Embryonic facial prominence (tissue), 1 donor: ENCODE measurements at regions not wholly inside any gene's neighbourhood (a gene's known extent, or its start where the extent isn't known, plus 50 kb on each side); places are given as distances from the start of the nearest gene placed in this dataset.
"Not testable (repeated sequence)": the region's sequence is repeated elsewhere in the genome, so short reads cannot be mapped to it uniquely, and the experiment has no call there.

Experiments used
- DNase-seq: peaks from one replicate; pipeline ENCODE4 v3.0.0-alpha.2; 2016; ENCODE audit errors: extremely low spot score

DNA sequence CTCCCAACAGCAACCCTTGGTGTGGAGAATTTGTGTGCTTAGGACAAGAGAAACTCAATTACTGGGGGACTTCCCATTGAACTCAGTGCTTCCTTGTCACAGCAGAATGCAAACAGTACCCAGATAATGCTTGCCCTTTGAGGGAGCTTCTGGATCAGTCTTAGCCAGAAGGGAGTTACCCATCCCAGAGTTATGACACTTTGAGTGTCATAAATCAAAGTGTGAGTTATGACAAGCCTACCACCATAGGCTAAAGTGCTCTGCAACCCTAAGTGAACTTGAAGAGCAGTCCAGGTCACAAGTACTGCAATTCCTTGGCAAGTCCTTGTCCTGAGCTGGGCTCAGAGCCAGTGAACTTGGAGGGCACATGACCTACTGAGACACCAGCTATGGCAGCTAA is 1513.9 kb upstream of the PCDH10 start:
- no peak for DNase-seq

GRCh38 chr4:131638781-131639180 is 1510.3 kb upstream of the PCDH10 start:
- DNase-seq: no peak

DNA sequence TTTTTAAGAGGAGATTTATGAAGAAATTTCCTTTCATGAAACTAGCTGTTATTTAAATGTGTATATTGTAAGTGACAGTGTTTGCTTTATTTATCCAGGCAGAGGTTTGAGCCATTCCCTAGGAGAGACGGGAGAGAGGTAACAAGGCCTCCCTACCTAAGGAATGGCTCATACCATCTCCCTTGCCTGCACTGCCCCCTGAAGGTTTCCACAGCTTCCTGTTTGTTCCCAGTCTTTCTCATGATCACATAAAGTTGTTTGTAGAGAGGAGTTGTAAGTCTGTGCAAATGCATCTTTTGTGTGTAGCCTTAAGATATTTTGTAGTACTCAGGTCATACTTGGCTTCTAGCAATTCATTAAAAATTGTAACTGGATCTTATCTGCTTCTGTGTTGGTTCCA is 1504.5 kb upstream of the PCDH10 start:
- no peak for DNase-seq

DNA sequence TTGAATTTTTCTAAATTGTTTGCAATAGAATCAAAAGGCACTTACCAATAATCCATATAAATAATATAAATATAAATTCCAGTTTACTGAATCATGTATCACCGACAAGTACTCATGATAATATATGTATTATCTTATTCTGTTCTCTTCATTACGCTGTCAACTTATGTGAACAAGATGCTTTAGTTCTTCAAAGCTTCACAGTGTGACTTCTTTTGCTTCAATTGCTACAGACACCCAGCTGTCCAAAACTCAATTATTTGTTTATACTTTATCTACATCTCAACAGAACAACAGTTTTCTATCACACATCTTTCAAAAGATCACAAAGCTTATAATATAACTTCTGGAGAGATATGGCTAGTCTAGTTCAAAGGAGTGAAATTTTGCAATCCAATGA is 1499.9 kb upstream of the PCDH10 start:
- DNase-seq: no peak

DNA sequence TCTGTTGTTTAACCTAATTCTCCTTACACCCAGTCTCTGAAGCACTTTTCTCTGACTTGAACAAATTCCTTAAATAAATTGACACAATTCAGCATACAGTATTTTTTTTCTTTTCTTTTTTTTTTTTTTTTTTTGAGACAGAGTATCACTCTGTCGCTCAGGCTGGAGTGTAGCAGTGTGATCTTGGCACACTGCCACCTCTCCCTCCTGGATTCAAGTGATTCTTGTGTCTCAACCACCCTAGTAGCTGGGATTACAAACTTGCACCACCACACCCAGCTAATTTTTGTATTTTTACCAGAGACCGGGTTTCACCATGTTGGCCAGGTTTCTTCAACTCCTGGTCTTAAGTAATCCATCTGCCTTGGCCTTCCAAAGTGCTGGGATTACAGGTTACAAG is 1498.1 kb upstream of the PCDH10 start:
- DNase-seq: no peak

DNA sequence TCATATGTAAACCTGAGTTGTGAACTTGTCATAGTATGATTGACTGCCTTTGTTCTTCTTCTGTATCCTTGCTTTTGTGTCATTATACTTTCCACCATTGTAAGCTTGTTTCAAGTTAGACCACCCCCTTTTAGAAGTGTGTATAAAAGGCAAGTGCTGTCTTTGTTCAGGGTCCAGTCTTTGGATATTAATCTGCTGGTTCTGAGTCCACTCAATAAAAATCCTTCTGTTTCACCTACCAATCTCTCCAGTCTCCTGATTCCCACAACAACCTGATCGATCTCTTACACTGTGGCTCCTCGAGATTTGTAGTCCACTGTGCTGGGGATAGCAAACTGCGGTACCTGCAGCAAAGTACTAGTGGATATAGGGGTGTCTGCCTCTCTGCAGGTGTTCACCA is 1465.8 kb upstream of the PCDH10 start:
- DNase-seq: not testable (repeated sequence)

GRCh38 chr4:131721883-131722282 is 1427.2 kb upstream of the PCDH10 start:
- no peak for DNase-seq

DNA sequence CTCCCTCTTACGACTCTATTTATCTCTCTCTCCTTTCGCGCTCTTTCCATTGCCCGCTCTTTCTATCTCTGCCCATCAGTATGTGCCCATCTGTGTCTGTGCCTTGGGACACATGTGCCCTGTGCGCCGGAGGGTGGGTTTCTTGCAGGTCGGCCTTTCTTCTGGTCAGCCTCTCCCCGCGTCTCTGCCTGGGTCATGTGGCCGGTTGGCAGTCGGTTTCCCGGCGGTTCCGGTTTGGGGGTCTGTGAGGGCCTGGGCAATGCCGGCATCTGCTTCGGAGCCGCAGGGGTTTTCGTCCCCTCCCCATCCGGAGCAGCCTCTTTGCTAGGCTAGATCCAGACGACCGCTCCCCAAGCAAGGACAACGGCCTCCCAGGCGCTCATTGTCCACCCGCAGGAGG is 1426.0 kb upstream of the PCDH10 start:
- not testable (repeated sequence) for DNase-seq

DNA sequence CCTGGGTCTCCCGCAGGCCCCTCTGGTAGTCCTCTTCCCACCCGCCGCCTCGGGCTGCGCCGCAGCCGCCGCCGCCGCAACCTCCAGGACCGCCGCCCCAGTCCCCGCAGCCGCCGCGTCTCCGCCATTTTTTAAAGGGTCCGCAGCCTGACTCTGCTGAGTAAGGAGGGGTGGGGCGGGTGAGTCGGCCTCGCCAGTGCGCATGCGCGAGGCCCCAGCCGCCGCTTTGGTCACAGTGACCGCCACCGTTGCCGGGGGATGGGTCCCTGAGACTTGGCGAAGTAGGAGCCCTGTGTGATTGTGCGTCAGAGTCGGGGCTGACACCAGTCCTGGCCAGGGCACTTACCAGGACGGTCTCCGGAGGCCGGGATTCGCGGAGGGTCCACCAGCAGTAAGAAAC is 1424.2 kb upstream of the PCDH10 start:
- DNase-seq: not testable (repeated sequence)

DNA sequence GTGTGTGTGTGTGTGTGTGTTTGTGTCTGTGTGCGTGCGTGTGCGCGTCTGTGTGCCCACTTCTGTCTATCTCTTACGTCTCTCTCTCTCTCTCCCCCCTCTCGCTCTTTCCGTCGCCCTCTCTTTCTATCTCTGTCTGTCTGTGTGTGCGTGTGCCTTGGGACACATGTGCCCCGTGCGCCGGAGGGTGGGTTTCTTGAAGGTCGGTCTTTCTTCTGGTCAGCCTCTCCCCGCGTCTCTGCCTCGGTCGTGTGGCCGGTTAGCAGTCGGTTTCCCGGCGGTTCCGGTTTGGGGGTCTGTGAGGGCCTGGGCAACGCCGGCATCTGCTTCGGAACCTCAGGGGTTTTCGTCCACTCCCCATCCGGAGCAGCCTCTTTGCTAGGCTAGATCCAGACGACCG is 1423.6 kb upstream of the PCDH10 start:
- not testable (repeated sequence) for DNase-seq

DNA sequence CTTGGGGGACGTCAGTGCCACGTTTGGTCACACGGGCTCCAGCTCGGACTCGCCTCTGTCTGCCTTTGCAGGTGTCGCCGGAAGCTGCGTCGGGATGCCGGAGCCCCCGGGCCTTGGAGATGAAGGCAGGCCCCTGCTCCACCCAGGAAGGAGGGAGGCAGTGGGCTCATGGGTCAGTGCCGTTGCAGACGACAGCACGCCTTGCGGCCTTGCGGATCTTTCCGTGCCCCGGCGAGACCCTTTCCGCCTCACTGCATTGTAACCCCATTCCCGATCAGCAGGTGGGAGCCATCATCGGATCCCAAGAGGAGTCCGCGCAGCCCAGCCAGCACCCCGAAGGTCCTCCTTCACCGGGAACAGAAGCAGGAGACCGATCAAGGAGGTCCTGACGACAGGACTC is 1422.2 kb upstream of the PCDH10 start:
- DNase-seq: not testable (repeated sequence)

DNA sequence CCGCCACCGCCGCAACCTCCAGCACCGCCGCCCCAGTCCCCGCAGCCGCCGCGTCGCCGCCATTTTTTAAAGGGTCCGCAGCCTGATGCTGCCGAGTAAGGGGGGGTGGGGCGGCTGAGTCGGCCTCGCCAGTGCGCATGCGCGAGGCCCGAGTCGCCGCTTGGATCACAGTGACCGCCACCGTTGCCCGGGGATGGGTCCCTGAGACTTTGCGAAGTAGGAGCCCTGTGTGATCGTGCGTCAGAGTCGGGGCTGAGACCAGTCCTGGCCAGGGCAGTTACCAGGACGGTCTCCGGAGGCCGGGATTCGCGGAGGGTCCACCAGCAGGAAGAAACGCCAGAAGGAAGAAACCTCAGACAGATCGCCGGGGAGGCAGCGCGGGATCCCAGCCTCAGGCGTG is 1421.7 kb upstream of the PCDH10 start:
- DNase-seq: not testable (repeated sequence)

DNA sequence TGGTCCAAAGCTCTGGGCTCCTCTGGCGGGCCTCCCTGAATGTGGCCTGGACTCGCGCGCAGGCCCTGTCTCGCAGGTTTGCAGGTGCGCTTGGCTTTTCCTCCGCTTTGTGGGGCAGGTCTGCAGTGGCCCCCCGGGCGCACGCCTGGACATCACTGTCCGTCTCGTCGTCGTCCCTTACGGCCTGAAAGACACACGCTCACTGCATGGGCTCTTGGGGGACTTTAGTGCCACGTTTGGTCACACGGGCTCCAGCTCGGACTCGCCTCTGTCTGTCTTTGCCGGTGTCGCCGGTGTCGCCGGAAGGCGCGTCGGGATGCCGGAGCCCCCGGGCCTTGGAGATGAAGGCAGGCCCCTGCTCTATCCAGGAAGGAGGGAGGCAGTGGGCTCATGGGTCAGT is 1419.9 kb upstream of the PCDH10 start:
- DNase-seq: not testable (repeated sequence)

DNA sequence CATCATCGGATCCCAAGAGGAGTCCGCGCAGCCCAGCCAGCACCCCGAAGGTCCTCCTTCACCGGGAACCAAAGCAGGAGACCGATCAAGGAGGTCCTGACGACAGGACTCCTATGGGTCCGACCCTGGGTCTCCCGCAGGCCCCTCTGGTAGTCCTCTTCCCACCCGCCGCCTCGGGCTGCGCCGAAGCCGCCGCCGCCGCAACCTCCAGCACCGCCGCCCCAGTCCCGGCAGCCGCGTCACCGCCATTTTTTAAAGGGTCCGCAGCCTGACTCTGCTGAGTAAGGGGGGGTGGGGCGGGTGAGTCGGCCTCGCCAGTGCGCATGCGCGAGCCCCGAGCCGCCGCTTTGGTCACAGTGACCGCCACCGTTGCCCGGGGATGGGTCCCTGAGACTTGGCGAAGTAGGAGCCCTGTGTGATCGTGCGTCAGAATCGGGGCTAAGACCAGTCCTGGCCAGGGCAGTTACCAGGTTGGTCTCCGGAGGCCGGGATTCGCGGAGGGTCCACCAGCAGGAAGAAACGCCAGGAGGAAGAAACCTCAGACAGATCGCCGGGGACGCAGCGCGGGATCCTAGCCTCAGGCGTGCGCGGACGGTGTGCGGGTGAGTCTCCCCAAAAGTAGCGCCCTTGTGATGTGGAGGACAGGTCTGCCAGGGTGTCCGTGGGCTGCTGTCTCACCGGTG is 1419.2 kb upstream of the PCDH10 start:
- not testable (repeated sequence) for DNase-seq

GRCh38 chr4:131730574-131730973 is 1418.5 kb upstream of the PCDH10 start:
- not testable (repeated sequence) for DNase-seq

GRCh38 chr4:131732034-131732630 is 1417.0 kb upstream of the PCDH10 start:
- not testable (repeated sequence) for DNase-seq

DNA sequence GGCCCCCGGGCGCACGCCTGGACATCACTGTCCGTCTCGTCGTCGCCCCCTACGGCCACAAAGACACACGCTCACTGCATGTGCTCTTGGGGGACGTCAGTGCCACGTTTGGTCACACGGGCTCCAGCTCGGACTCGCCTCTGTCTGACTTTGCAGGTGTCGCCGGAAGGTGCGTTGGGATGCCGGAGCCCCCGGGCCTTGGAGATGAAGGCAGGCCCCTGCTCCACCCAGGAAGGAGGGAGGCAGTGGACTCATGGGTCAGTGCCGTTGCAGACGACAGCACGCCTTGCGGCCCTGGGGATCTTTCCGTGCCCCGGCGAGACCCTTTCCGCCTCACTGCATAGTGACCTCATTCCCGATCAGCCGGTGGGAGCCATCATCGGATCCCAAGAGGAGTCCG is 1414.8 kb upstream of the PCDH10 start:
- not testable (repeated sequence) for DNase-seq

- DNase-seq: not testable (repeated sequence)
Measured at GRCh38 chr4:131734851-131735385, 1414.2 kb upstream of the PCDH10 start.

- DNase-seq: not testable (repeated sequence)
Measured at GRCh38 chr4:131738991-131739390, 1410.1 kb upstream of the PCDH10 start.

DNA sequence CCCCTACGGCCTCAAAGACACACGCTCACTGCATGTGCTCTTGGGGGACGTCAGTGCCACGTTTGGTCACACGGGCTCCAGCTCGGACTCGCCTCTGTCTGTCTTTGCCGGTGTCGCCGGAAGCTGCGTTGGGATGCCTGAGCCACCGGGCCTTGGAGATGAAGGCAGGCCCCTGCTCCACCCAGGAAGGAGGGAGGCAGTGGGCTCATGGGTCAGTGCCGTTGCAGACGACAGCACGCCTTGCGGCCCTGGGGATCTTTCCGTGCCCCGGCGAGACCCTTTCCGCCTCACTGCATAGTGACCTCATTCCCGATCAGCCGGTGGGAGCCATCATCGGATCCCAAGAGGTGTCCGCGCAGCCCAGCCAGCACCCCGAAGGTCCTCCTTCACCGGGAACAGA is 1407.3 kb upstream of the PCDH10 start:
- DNase-seq: not testable (repeated sequence)

DNA sequence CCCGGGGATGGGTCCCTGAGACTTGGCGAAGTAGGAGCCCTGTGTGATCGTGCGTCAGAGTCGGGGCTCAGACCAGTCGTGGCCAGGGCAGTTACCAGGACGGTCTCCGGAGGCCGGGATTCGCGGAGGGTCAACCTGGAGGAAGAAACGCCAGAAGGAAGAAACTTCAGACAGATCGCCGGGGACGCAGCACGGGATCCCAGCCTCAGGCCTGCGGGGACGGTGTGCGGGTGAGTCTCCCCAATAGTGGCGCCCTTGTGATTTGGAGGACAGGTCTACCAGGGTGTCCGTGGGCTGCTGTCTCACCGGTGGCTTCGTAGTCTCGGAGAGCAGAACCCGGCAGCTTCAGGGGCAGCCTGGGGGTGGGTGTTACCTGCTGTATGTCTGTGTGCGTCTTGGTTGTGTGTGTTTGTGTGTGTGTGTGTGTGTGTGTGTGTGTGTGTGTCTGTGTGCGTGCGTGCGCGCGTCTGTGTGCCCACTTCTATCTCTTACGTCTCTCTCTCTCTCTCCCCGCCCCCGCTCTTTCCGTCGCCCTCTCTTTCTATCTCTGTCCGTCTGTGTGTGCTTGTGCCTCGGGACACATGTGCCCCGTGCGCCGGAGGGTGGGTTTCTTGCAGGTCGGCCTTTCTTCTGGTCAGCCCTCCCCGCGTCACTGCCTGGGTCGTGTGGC is 1406.4 kb upstream of the PCDH10 start:
- DNase-seq: not testable (repeated sequence)

DNA sequence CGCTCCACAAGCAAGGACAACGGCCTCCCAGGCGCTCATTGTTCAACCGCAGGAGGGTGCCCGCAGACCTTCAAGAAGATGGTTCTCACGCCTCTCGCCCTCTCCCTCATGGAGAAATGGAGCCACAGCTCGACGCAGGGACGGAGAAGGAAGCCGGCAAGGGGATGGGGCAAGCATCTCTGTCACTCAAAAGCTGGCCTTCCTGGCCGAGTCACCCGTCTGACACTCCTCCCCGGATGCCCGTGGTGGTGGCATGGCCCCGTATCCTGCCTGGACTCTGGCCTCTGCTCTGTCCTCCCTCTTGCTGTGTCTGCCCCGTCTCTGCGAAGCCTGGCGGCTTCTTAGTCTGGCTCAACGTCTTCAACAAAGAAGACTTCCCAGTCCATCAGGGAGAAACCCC is 1405.7 kb upstream of the PCDH10 start:
- DNase-seq: not testable (repeated sequence)

DNA sequence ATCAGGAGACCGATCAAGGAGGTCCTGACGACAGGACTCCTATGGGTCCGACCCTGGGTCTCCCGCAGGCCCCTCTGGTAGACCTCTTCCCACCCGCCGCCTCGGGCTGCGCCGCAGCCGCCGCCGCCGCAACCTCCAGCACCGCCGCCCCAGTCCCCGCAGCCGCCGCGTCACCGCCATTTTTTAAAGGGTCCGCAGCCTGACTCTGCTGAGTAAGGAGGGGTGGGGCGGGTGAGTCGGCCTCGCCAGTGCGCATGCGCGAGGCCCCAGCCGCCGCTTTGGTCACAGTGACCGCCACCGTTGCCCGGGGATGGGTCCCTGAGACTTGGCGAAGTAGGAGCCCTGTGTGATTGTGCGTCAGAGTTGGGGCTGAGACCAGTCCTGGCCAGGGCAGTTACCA is 1401.9 kb upstream of the PCDH10 start:
- not testable (repeated sequence) for DNase-seq
